ENCODE measurements at regions not wholly inside any gene's neighbourhood (a gene's known extent, or its start where the extent isn't known, plus 50 kb on each side); places are given as distances from the start of the nearest gene placed in this dataset.

DNA sequence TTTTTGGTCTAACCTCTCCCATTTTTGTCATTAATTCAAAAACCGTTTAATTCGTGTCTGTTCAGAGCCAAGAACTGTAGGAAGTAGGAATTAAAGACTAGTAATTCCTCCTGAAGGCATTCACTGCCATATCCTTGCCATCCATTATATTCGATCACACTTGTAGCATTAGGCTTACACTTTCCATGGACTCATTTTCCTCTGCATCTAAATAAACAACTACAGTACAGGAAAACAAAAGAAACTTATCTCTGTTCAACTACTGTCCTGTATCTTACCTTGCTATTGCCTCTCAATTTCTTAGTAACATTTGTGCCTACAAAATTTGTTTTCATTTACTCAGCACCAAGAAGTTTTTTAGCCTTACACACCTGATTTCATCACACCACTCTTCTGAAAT, 111.6 kb upstream of the SEMA3C start (continued):
- TF ChIP-seq, protein P1, sequence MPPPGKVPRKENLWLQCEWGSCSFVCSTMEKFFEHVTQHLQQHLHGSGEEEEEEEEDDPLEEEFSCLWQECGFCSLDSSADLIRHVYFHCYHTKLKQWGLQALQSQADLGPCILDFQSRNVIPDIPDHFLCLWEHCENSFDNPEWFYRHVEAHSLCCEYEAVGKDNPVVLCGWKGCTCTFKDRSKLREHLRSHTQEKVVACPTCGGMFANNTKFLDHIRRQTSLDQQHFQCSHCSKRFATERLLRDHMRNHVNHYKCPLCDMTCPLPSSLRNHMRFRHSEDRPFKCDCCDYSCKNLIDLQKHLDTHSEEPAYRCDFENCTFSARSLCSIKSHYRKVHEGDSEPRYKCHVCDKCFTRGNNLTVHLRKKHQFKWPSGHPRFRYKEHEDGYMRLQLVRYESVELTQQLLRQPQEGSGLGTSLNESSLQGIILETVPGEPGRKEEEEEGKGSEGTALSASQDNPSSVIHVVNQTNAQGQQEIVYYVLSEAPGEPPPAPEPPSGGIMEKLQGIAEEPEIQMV (CRISPR knock-in tag; IDR thresholded peaks at IDR 0.05; ENCODE audit: low read depth): no peak
- TF ChIP-seq SYNCRIP (IDR thresholded peaks at IDR 0.05; ENCODE audit: insufficient read depth, low read depth, low read length): no peak

GRCh38 chr7:81029511-81029910, 110.7 kb upstream of the SEMA3C start:
- Histone ChIP-seq H3K27me3 (ENCODE audit: control insufficient read depth in 1 of 2, insufficient read depth in 2 of 2, low read length in 2 of 2) (no peaks in the 10 kb centered on the region), H3K36me3 (replicated peaks in 1 of 2; ENCODE audit: control insufficient read depth in 1 of 2, insufficient read depth in 2 of 2, low read length in 2 of 2) (no peaks in the 10 kb centered on the region), H4K20me1 (ENCODE audit: insufficient read depth, low read length) (no peaks in the 10 kb centered on the region), H3K4me2 (ENCODE audit: low read depth, low read length) (no peak overlapping the region), H3K4me1 (ENCODE audit: insufficient read depth, low read length) (no peaks in the 10 kb centered on the region), H3K79me2 (ENCODE audit: insufficient read depth, low read length) (no peaks in the 10 kb centered on the region), H2AFZ (ENCODE audit: low read length) (no peak overlapping the region), H3K27ac (ENCODE audit: extremely low read length, insufficient read depth, low read length) (no peak overlapping the region), H3K9me3 (ENCODE audit: low read length) (no peaks in the 10 kb centered on the region), H3K9ac (ENCODE audit: insufficient read depth, low read depth, low read length) (no peak overlapping the region), H3K4me3 (replicated peaks in 1 of 3; ENCODE audit: insufficient read depth in 1 of 3, low read depth in 2 of 3, low read length in 3 of 3) (no peak overlapping the region)
- TF ChIP-seq, protein P2, sequence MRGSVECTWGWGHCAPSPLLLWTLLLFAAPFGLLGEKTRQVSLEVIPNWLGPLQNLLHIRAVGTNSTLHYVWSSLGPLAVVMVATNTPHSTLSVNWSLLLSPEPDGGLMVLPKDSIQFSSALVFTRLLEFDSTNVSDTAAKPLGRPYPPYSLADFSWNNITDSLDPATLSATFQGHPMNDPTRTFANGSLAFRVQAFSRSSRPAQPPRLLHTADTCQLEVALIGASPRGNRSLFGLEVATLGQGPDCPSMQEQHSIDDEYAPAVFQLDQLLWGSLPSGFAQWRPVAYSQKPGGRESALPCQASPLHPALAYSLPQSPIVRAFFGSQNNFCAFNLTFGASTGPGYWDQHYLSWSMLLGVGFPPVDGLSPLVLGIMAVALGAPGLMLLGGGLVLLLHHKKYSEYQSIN (CRISPR knock-in tag; IDR thresholded peaks at IDR 0.05; ENCODE audit: borderline replicate concordance): no peak
- TF ChIP-seq CERS6 (CRISPR knock-in tag; IDR thresholded peaks at IDR 0.05) (no peak), ZNF746 (CRISPR knock-in tag; IDR thresholded peaks at IDR 0.05) (no peak), MTF1 (CRISPR knock-in tag; IDR thresholded peaks at IDR 0.05) (no peak), ZNF530 (CRISPR knock-in tag; IDR thresholded peaks at IDR 0.05; ENCODE audit: low read depth) (no peak), GABPA (IDR thresholded peaks at IDR 0.05; ENCODE audit: low read depth, low read length) (no peak), GABPA (CRISPR knock-in tag; IDR thresholded peaks at IDR 0.05; ENCODE audit: low read depth) (no peak), RCOR2 (CRISPR knock-in tag; IDR thresholded peaks at IDR 0.05) (no peak), ONECUT2 (CRISPR knock-in tag; IDR thresholded peaks at IDR 0.05) (no peak)
- 59% methylated on average over 3 of the region's 3 CpGs for WGBS (ENCODE audit: low lambda C conversion rate)
- ATAC-seq (no peak), FAIRE-seq (no peak), DNase-seq (ENCODE audit: low spot score) (no peak)
- POLR2A ChIA-PET: no interaction called here
- in situ Hi-C loops (cut with HindIII; ENCODE audit: extremely low pct_ligation_motif_present, low pct_unique_long_range_greater_than_20kb) (no loop called here), intact Hi-C loops (cut with micrococcal nuclease; ENCODE audit: unreplicated experiment) (no loop called here)
- CTCF ChIA-PET (ENCODE audit: low intra/inter-chr PET ratio, low total read pairs): no interaction called here
- no TSS peak for BruUV-seq (replicated peaks)

Measured in HepG2 (cell line).